ENCODE measurements at regions not wholly inside any gene's neighbourhood (a gene's known extent, or its start where the extent isn't known, plus 50 kb on each side); places are given as distances from the start of the nearest gene placed in this dataset.

DNA sequence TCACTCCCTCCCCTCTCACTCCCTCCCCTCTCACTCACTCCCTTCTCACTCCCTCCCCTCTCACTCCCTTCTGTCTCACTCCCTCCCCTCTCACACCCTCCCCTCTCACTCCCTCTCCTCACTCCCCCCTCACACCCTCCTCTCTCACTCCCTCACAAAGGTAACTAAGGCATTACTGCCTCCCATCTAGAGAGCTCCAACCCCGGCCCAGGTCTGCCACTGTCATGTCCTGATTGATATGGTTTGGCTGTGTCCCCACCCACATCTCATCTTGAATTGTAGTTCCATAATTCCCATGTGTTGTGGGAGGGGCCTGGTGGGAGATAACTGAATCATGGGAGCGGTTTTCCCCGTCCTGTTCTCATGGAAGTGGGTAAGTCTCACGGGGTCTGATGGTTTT, 359.9 kb upstream of the MYT1L start:
- H3K4me3 ChIP-seq (ENCODE audit: low read depth, low read length): no peak overlapping the region
- TF ChIP-seq, protein P1, sequence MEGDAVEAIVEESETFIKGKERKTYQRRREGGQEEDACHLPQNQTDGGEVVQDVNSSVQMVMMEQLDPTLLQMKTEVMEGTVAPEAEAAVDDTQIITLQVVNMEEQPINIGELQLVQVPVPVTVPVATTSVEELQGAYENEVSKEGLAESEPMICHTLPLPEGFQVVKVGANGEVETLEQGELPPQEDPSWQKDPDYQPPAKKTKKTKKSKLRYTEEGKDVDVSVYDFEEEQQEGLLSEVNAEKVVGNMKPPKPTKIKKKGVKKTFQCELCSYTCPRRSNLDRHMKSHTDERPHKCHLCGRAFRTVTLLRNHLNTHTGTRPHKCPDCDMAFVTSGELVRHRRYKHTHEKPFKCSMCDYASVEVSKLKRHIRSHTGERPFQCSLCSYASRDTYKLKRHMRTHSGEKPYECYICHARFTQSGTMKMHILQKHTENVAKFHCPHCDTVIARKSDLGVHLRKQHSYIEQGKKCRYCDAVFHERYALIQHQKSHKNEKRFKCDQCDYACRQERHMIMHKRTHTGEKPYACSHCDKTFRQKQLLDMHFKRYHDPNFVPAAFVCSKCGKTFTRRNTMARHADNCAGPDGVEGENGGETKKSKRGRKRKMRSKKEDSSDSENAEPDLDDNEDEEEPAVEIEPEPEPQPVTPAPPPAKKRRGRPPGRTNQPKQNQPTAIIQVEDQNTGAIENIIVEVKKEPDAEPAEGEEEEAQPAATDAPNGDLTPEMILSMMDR (IDR thresholded peaks at IDR 0.05; ENCODE audit: insufficient read depth, low read length): no peak
- DNase-seq (ENCODE audit: low read depth): no peak

DNA sequence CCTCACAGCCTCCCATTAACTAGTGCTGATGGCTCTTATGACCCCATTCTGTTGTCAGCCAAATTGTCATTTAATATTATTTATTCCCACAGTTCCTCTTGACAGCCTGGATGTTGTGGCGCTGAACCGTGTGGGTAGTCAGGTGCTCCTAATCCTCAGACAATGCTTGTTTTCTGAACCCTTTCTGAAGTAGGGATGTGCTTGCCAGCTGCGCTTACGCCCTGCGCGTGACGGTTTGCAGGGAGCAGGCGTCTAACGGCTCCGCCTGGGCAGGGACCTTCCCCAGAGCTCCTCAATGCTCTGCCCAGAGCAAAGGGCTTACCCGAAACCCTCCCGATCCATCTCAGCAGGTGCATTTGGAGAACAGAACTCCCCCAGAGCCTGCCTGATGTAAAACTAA, 358.2 kb upstream of the MYT1L start:
- TF ChIP-seq, protein P1 (IDR thresholded peaks at IDR 0.05; ENCODE audit: insufficient read depth, low read length): no peak
- no peak overlapping the region for H3K4me3 ChIP-seq (ENCODE audit: low read depth, low read length)
- no peak for DNase-seq (ENCODE audit: low read depth)

DNA sequence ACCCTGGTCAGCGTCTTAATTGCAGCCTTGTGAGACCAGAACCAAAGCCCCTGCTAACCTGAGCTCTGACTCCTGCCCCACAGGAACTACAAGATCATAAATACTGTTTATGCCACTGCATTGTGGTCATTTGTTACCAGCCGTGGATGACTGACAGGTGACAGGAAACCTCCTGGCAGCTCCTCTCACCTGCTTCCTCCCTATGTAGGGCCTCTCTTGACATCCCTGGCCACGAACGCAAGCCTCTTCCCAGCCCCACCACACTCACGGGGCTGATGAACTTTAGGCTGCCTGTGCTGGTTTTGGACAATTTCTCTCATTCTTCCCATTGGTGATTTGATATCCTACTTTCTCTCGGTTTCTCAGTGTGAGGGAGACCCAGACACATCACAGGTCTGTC, 357.2 kb upstream of the MYT1L start:
- TF ChIP-seq, protein P1 (IDR thresholded peaks at IDR 0.05; ENCODE audit: insufficient read depth, low read length): no peak
- no peak for DNase-seq (ENCODE audit: low read depth)

DNA sequence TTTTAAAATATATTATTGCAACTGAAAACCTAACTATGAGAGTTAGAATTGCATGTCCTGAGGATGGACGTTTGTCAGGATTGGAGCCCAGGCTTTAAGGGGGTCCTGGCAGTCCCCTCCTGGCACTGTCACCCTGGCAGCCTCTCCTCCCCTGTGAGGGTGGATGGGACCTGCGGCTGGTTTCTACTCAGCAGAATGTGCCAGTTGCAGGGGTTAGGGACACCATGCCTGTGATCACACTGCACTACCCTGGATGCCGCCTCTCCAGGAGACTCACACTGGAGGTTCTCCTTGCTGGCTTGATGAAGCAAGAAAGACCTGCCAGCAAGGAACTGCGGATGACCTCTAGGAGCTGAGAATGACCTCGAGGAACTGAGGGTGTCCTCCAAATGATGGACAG, 356.7 kb upstream of the MYT1L start:
- TF ChIP-seq, protein P1 (IDR thresholded peaks at IDR 0.05; ENCODE audit: insufficient read depth, low read length): no peak
- H3K4me3 ChIP-seq (ENCODE audit: low read depth, low read length): no peak overlapping the region
- DNase-seq (ENCODE audit: low read depth): no peak

More for the DNA sequence above, 357.2 kb upstream of the MYT1L start:
- no peak overlapping the region for H3K4me3 ChIP-seq (ENCODE audit: low read depth, low read length)

DNA sequence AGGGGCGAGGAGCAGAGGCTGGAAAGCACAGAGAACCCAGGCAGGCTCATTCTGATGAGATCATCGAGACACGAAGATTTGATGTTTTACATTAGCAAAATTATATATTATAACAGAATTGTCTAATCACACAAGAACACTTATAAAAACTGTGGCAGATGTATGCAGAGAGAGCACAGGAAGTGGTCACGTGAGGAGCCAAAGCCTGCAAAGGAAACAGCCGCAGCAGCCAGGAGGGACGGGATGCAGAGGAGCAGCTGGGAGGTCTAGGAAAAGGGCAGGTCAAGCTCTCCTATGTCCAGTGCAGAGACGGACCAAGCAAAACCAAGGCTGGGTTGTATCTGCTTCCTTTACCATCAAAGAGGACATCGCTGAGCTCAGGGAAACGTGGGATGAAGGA, 355.1 kb upstream of the MYT1L start:
- H3K4me3 ChIP-seq (ENCODE audit: low read depth, low read length): no peak overlapping the region
- DNase-seq (ENCODE audit: low read depth): no peak
- TF ChIP-seq, protein P1 (IDR thresholded peaks at IDR 0.05; ENCODE audit: insufficient read depth, low read length): no peak

DNA sequence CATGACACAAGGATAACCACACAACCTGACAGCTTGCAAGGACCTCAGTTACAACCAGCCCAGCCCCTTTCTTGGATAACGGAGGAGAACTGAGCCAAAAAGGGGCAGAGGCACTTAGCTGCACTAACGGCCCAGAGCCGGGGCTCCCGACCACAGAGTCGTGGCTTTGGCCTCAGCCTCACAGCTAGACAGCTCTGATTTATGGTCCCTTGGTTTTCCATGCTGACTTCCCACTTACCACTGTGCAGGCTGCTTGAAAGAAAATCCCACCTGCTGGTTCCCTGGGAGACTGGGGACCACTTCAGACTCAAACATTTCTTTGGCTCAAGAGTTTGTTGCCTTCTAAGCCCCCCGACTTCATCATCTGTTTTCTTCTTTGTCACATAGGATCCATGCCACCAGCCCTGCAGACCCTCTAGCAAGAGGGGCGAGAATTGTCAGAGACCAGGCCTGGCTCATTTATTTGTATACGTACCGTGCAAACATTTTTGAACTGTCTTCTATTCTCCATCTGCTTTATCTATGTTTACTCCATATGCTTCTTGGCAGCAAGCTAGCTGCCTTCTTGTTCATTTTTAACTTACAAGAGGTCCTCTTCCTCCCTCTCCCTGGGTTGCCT, 352.6 kb upstream of the MYT1L start:
- no peak for DNase-seq (ENCODE audit: low read depth)
- TF ChIP-seq, protein P1 (IDR thresholded peaks at IDR 0.05; ENCODE audit: insufficient read depth, low read length): no peak
- H3K4me3 ChIP-seq (ENCODE audit: low read depth, low read length): no peak overlapping the region

Data from fibroblast of the aortic adventitia (primary cell).